ENCODE measurements at regions not wholly inside any gene's neighbourhood (a gene's known extent, or its start where the extent isn't known, plus 50 kb on each side); places are given as distances from the start of the nearest gene placed in this dataset.

DNA sequence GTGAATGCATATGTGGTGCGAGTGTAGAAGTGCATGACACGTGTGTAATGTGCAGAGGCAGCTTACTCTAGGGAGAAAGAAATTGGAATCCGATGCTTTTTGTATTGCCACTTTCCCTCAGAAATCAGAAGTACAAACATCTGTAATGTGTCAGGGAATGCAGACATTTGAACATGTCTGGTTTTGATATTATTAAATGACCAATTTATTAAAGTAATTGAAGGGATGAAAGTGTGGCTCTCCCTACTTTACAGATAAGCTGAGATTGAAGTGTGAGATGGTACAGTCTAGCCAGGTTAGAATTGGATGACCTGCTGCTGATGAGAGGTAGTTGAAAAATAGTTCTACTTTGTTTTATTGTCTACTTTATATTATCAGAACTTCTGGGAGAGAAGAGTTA lies 74.5 kb upstream of the NT5C1B start:
- intact Hi-C loops (cut with DNase I; ENCODE audit: low total_unique reads) = no loop called here
- 85% methylated on average over 3 of the region's 3 CpGs; no CpG with 5 or more reads in 1 of the 2 donors for WGBS, 2 donors (ENCODE audit: low coverage in 1 of 2)

DNA sequence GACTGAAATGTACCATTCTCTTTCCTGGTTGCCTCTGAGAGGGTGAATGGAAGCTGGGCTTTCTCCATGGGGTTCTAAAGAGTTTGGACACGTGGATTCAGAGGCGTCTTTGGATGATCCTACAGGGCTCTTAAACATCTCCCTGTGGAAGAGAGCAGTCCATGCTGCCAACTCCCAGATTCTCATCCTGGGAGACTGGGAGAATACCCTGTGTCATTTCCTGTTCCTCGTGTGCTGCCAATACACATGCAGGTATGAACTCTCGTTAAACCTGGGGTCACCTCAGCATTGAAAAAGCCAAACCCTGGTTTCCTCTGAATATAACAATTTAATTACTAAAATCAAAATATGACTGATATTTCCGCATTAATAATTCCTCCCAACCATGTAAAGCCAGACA lies 73.3 kb upstream of the NT5C1B start:
- no peak overlapping the region for H3K4me3 ChIP-seq
- H3K27me3 ChIP-seq = no peaks in the 10 kb centered on the region
- no peak for DNase-seq
- no peak overlapping the region for H3K27ac ChIP-seq
- no peaks in the 10 kb centered on the region for H3K36me3 ChIP-seq
- intact Hi-C loops (cut with DNase I; ENCODE audit: low total_unique reads) (no loop called here), in situ Hi-C loops (cut with MboI; ENCODE audit: low pct_ligation_motif_present in 1 of 4, low pct_unique_long_range_greater_than_20kb in 1 of 4, low sequenced_read_pairs in 3 of 4) (no loop called here)
- H3K4me1 ChIP-seq = no peaks in the 10 kb centered on the region
- WGBS, 2 donors (ENCODE audit: low coverage in 1 of 2) = 79% methylated on average over 3 to 5 of the region's 5 CpGs
- H3K9me3 ChIP-seq = no peaks in the 10 kb centered on the region
- TF ChIP-seq, protein P1, sequence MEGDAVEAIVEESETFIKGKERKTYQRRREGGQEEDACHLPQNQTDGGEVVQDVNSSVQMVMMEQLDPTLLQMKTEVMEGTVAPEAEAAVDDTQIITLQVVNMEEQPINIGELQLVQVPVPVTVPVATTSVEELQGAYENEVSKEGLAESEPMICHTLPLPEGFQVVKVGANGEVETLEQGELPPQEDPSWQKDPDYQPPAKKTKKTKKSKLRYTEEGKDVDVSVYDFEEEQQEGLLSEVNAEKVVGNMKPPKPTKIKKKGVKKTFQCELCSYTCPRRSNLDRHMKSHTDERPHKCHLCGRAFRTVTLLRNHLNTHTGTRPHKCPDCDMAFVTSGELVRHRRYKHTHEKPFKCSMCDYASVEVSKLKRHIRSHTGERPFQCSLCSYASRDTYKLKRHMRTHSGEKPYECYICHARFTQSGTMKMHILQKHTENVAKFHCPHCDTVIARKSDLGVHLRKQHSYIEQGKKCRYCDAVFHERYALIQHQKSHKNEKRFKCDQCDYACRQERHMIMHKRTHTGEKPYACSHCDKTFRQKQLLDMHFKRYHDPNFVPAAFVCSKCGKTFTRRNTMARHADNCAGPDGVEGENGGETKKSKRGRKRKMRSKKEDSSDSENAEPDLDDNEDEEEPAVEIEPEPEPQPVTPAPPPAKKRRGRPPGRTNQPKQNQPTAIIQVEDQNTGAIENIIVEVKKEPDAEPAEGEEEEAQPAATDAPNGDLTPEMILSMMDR (IDR thresholded peaks at IDR 0.05) = no peak
- TF ChIP-seq POLR2A (IDR thresholded peaks at IDR 0.05) (no peak), EP300 (IDR thresholded peaks at IDR 0.05; ENCODE audit: low read depth) (no peak), POLR2AphosphoS5 (IDR thresholded peaks at IDR 0.05) (no peak)

More for the DNA sequence above, 74.5 kb upstream of the NT5C1B start:
- DNase-seq = no peak
- Histone ChIP-seq H3K27me3 (no peaks in the 10 kb centered on the region), H3K9me3 (no peaks in the 10 kb centered on the region), H3K4me3 (no peak overlapping the region), H3K36me3 (no peaks in the 10 kb centered on the region), H3K4me1 (no peaks in the 10 kb centered on the region), H3K27ac (no peak overlapping the region)
- in situ Hi-C loops (cut with MboI; ENCODE audit: low pct_ligation_motif_present in 1 of 4, low pct_unique_long_range_greater_than_20kb in 1 of 4, low sequenced_read_pairs in 3 of 4) = no loop called here
- TF ChIP-seq, protein P1 (IDR thresholded peaks at IDR 0.05) = no peak
- TF ChIP-seq POLR2AphosphoS5 (IDR thresholded peaks at IDR 0.05) = no peak
- TF ChIP-seq POLR2A (IDR thresholded peaks at IDR 0.05) = no peak
- no peak for TF ChIP-seq EP300 (IDR thresholded peaks at IDR 0.05; ENCODE audit: low read depth)

DNA sequence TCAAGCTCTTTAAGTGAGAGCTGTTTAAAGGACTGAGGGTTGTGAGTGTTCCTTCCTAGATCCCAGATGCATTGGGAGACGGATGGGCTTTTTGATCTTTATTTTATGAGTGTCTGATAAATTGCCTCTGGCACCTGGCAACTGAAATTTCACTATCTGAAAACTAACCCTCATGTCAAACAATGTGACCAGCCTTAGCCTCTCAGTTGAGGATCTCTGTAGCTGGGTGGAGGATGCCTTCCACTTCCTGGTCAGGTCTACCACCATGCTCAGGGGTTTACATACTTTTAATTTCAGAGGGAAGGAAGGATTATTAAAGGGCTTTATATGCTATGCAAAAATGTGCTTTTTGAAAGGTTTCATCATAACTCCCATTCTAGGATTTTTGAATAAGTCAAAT lies 70.5 kb upstream of the NT5C1B start:
- WGBS, 2 donors (ENCODE audit: low coverage in 1 of 2) = 33 to 36% methylated on average over 1 of the region's 1 CpG
- Histone ChIP-seq H3K27me3 (no peaks in the 10 kb centered on the region), H3K36me3 (no peaks in the 10 kb centered on the region), H3K27ac (no peak overlapping the region), H3K9me3 (no peaks in the 10 kb centered on the region), H3K4me3 (no peak overlapping the region), H3K4me1 (no peaks in the 10 kb centered on the region)
- no peak for DNase-seq
- in situ Hi-C loops (cut with MboI; ENCODE audit: low pct_ligation_motif_present in 1 of 4, low pct_unique_long_range_greater_than_20kb in 1 of 4, low sequenced_read_pairs in 3 of 4) = no loop called here
- TF ChIP-seq POLR2AphosphoS5 (IDR thresholded peaks at IDR 0.05) (no peak), POLR2A (IDR thresholded peaks at IDR 0.05) (no peak), EP300 (IDR thresholded peaks at IDR 0.05; ENCODE audit: low read depth) (no peak)
- TF ChIP-seq, protein P1 (IDR thresholded peaks at IDR 0.05) = no peak
- intact Hi-C loops (cut with DNase I; ENCODE audit: low total_unique reads) = no loop called here

DNA sequence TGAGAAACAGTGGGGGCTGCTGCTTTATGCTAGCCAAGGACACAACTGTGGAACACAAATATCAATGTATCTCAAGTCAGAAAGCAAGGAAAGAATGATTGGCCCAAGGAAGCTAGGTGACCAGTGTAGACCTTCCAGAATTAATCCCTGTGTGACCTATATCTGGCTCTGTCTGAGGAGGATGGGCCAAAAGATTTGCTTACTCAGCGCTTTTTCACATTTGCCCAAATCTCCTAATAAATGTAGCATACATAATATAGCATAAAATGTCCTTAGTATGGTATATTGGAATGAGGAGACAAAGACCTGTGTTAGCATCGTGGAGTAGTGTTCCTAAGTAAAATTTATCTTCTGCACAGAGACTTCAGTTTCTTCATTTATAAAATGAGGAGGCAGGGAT lies 66.7 kb upstream of the NT5C1B start:
- WGBS, 2 donors (ENCODE audit: low coverage in 1 of 2) = 80 to 87% methylated on average over 2 of the region's 2 CpGs
- Histone ChIP-seq H3K27me3 (no peaks in the 10 kb centered on the region), H3K4me1 (no peaks in the 10 kb centered on the region), H3K27ac (no peak overlapping the region), H3K4me3 (no peak overlapping the region), H3K36me3 (no peaks in the 10 kb centered on the region), H3K9me3 (no peaks in the 10 kb centered on the region)
- in situ Hi-C loops (cut with MboI; ENCODE audit: low pct_ligation_motif_present in 1 of 4, low pct_unique_long_range_greater_than_20kb in 1 of 4, low sequenced_read_pairs in 3 of 4) = no loop called here
- no peak for DNase-seq
- TF ChIP-seq EP300 (IDR thresholded peaks at IDR 0.05; ENCODE audit: low read depth) (no peak), POLR2AphosphoS5 (IDR thresholded peaks at IDR 0.05) (no peak), POLR2A (IDR thresholded peaks at IDR 0.05) (no peak)
- TF ChIP-seq, protein P1 (IDR thresholded peaks at IDR 0.05) = no peak
- intact Hi-C loops (cut with DNase I; ENCODE audit: low total_unique reads) = no loop called here
